ENCODE measurements at regions not wholly inside any gene's neighbourhood (a gene's known extent, or its start where the extent isn't known, plus 50 kb on each side); places are given as distances from the start of the nearest gene placed in this dataset.

DNA sequence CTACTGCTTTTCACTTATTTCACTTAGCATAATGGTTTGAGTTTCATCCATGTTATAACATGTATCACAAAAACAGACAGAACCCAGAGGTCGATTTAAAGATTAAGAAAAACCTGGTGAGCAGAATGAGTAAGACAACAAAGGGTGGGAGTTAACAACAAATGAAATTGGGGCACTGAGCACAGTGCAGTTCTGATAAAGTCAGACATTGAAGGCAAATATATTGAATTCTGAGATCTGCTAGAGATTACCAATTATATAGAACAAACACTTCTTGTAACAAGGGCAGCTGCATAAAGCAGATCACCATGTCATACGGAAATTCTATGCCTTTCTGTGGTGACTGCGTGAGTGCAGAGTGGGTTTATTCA lies 517.3 kb upstream of the RORB start:
- no peak overlapping the region for H3K4me3 ChIP-seq (ENCODE audit: control insufficient read depth, low read depth, low read length)
- TF ChIP-seq, protein P1, sequence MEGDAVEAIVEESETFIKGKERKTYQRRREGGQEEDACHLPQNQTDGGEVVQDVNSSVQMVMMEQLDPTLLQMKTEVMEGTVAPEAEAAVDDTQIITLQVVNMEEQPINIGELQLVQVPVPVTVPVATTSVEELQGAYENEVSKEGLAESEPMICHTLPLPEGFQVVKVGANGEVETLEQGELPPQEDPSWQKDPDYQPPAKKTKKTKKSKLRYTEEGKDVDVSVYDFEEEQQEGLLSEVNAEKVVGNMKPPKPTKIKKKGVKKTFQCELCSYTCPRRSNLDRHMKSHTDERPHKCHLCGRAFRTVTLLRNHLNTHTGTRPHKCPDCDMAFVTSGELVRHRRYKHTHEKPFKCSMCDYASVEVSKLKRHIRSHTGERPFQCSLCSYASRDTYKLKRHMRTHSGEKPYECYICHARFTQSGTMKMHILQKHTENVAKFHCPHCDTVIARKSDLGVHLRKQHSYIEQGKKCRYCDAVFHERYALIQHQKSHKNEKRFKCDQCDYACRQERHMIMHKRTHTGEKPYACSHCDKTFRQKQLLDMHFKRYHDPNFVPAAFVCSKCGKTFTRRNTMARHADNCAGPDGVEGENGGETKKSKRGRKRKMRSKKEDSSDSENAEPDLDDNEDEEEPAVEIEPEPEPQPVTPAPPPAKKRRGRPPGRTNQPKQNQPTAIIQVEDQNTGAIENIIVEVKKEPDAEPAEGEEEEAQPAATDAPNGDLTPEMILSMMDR (IDR thresholded peaks at IDR 0.05; ENCODE audit: control insufficient read depth, insufficient read depth, low read depth, low read length, missing control alignments), result no peak
- DNase-seq (ENCODE audit: low read depth), result no peak

DNA sequence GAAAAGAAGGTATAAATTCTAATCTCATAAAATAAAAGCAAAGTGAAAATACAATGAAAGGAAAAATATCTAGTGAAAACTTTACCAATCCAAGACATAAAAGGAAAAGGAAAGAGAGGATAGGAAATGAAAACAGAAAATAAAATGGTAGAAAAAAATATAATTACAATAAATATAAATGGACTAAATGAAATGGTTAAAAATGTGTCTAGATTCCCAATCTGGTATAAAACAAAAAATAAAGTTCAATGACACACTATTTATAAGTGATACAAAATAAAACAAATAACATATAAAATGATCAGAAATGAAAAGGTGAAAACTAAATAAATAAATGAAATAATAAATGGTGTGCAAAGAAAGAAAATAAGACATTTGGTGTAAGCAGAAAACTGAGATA lies 516.4 kb upstream of the RORB start:
- DNase-seq (ENCODE audit: low read depth), result no peak
- TF ChIP-seq, protein P1 (IDR thresholded peaks at IDR 0.05; ENCODE audit: control insufficient read depth, insufficient read depth, low read depth, low read length, missing control alignments), result no peak
- no peak overlapping the region for H3K4me3 ChIP-seq (ENCODE audit: control insufficient read depth, low read depth, low read length)

DNA sequence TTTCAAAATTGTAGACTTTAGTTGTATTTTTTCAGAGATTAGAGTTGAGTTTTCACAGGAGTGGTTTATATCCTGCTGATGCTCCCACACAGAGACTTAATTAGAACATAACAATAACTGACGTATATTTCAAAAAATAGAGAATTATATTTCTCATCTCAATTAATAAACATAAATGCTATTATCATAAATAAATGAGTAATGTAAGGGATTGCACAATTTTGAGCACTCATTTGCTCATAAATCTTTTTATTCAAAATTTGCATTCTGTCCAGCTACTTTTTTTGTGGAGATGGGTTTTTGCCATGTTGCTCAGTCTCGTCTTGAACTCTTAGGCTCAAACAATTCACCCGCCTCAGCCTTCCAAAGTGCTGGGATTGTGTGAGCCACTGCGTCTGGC lies 515.7 kb upstream of the RORB start:
- TF ChIP-seq, protein P1 (IDR thresholded peaks at IDR 0.05; ENCODE audit: control insufficient read depth, insufficient read depth, low read depth, low read length, missing control alignments), result no peak
- no peak for DNase-seq (ENCODE audit: low read depth)
- no peak overlapping the region for H3K4me3 ChIP-seq (ENCODE audit: control insufficient read depth, low read depth, low read length)

DNA sequence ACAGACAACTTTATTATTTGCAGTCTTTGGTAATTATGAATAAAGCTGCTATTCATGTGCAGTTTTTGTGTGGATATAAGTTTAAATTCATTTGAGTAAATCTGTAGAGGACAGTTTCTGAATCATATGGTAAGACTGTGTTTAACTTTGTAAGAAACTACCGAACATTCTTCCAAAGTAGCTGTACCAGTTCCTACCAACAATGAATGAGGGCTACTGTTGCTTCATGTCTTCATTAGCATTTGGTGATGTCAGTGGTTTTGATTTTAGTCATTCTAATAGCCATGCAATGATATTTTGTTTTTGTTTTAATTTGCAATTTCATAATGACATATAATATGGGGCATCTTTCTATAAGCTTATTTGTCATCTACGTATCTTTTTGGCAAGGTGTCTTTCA lies 501.3 kb upstream of the RORB start:
- DNase-seq (ENCODE audit: low read depth), result no peak
- no peak overlapping the region for H3K4me3 ChIP-seq (ENCODE audit: control insufficient read depth, low read depth, low read length)
- TF ChIP-seq, protein P1 (IDR thresholded peaks at IDR 0.05; ENCODE audit: control insufficient read depth, insufficient read depth, low read depth, low read length, missing control alignments), result no peak

DNA sequence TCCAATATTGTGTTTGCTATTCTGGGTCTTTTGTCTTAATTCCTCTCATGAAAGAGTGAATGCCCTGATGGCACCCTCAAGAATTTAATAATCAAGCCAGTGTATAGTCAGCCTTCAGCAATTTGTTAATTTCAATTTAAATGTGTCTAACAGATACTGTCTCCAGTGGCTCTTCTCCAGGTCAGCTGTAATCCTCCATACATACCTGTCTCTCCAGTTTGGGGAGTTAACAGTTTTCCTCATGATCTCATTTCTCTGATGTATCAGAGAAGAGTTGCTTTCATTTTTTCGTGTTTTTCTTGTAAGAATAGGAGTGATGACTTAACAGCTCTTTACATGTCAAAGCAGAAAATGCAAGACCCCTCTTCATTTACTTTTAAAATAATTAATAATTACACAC lies 500.3 kb upstream of the RORB start:
- DNase-seq (ENCODE audit: low read depth), result no peak
- H3K4me3 ChIP-seq (ENCODE audit: control insufficient read depth, low read depth, low read length), result no peak overlapping the region
- TF ChIP-seq, protein P1 (IDR thresholded peaks at IDR 0.05; ENCODE audit: control insufficient read depth, insufficient read depth, low read depth, low read length, missing control alignments), result no peak

DNA sequence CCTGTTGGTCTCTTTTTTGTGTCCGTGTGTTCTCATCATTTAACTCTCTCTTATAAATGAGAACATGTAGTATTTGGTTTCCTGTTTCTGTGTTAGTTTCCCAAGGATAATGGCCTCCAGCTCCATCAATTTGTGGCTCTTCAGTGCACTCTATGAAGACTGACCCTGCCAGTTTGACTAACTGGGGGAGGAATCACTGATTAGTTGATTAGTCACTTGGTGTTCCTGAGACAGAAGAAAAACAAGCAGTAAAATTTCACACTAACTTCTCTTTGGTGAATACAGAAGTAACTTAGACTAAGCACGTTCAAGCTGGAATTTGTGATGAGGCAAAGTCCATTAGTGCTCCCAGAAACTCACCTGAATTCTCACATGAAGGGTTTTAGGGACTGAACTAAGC lies 495.8 kb upstream of the RORB start:
- no peak for DNase-seq (ENCODE audit: low read depth)
- H3K4me3 ChIP-seq (ENCODE audit: control insufficient read depth, low read depth, low read length), result no peak overlapping the region
- TF ChIP-seq, protein P1 (IDR thresholded peaks at IDR 0.05; ENCODE audit: control insufficient read depth, insufficient read depth, low read depth, low read length, missing control alignments), result no peak

DNA sequence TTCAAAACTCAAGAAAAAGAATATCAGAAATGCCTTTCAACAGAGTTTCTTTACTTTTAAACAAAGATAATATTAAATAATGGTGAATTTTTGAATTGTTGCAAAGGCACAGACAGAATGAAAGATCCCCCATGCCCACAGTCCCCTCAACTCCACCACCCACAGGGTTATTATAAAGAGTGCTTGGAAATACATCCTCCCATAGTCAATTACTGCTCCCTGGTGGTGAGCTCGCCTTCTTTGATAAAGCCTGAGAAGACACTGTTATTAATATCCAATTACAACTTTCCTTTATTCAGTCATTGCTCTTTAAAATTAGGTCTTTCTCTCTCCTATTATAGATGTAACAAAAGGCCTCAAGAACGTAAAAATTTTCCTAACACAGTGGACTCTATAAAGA lies 490.2 kb upstream of the RORB start:
- H3K4me3 ChIP-seq (ENCODE audit: control insufficient read depth, low read depth, low read length), result no peak overlapping the region
- no peak for DNase-seq (ENCODE audit: low read depth)
- TF ChIP-seq, protein P1 (IDR thresholded peaks at IDR 0.05; ENCODE audit: control insufficient read depth, insufficient read depth, low read depth, low read length, missing control alignments), result no peak

Measured in AG09309 (cell line).